NCI-H774 (cell line): ENCODE measurements at regions not wholly inside any gene's neighbourhood (a gene's known extent, or its start where the extent isn't known, plus 50 kb on each side); places are given as distances from the start of the nearest gene placed in this dataset.

Source experiments
- DNase-seq: peaks from one replicate; lab custom pipeline; 2025; lab: John Stamatoyannopoulos, UW

- DNase-seq = no peak
Measured at GRCh38 chr14:101179691-101180211, 276.2 kb upstream of the RTL1 start.

GRCh38 chr14:101181446-101182313 lies 278.2 kb upstream of the RTL1 start:
- DNase-seq = no peak

DNA sequence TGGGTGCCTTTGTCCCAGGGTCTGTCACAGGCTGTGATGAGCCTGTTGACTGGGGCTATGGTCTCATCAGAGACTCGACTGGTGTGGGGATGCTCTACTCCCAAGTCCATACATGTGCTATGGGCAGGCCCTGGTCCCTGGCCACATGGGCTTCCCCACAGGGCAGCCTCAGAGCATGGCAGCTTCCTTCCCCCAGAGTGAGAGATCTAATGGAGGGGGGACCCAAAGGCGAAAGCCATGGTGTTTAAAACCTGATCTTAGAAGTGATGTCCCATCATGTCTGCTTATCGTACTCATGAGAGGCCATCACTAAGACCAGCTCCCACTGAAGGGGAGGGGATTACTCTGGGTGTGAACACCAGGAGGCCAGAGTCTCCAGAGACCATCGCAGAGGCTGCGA lies 279.0 kb upstream of the RTL1 start:
- no peak for DNase-seq

- no peak for DNase-seq
Measured at GRCh38 chr14:101183376-101184103, 280.0 kb upstream of the RTL1 start.

- no peak for DNase-seq
Measured at GRCh38 chr14:101184104-101184455, 280.6 kb upstream of the RTL1 start.

GRCh38 chr14:101184572-101184971 lies 281.1 kb upstream of the RTL1 start:
- no peak for DNase-seq

- no peak for DNase-seq
Measured at GRCh38 chr14:101185073-101185835, 281.7 kb upstream of the RTL1 start.

GRCh38 chr14:101185946-101186345 lies 282.4 kb upstream of the RTL1 start:
- no peak for DNase-seq

DNA sequence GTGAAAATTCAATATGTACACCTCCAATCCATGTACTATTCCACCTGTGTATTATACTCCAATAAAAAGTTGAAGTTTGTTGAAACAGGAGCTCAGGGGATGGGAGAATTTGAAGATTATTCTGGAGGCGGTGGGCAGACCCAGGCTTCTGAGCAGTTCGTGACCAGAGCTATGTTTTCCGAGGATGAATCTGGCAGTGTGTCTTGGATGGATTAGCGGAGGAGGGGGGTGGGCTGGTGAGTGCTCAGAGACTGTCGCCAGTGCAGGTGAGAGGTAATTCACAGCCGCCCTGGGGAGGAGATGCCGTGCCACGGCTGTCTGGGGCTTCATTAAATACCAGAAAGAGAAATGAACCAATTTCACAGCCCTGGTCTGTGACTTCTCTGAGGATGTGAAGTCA lies 283.0 kb upstream of the RTL1 start:
- no peak for DNase-seq

DNA sequence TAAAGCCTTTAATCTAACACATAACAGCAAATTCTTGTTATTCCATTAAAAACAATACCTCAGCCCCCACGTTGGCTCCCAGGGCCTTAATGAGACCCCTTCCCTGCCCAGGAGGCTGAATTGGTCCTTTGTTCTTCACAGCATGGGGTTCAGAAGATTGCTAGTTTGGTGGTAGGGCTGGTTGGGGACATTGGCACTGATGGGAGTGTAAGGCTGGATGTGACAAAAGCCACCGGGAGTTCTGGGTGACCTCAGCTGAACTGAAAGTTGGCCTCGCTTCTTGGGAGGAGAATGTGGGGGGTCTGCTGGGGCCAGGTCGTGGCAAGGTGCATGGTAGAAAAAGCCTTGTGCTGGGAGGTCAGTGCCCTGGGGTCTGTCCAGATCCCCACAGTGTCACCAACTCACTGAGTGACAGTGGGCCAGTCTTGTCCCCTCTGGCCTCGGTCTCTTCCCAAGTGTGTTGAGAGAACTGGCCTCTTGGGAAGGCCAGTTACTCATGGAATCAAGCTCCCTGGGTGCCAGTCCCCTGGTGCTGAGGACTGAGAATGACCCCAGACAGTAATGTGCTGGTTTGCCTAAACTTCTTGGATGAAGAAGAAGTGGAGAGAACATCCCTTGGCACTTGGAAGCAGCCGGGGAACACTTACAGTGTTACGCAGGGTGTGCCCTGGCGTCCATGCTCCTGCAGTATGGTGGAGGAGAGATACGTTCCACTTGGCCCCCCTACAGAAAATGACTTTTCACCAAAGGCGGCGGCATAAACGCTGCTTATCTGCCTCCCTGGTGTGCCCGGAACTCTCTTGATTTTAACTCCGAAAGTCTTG lies 283.7 kb upstream of the RTL1 start:
- no peak for DNase-seq

DNA sequence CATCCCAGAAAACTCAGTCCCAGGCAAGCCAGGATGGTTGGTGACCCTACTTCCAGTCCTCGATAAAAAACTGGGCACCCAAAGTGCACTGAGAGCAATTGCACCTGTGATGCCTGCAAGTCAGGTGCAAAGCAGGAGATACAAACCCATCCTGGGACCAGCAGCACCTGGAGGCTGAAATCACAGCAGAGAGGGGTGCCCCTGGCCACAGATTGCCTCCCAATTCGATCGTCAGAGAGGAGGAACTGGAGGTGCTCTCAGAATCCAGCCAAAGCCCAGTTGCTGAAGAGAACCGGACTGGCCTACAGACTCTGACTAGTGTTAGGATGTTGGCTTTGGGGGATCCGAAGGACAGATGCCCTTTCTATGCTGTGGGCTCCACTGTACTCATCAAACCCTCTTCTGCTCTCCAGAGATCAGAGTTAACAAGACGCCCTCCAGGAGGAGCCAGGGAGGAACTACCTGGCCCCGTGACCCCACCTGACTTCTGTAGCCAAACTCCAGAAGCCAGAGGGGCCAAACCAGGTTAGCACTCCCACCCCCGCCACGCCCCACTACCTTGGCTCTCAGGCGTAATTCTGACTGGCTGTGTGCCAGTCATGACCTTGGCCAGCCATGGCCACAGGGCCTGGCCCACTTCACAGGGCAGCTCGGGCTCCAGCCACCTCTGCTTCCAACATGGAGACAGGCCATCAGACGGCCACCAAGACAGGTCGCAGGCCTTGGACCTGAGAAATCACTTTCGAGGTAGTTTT lies 284.5 kb upstream of the RTL1 start:
- no peak for DNase-seq

DNA sequence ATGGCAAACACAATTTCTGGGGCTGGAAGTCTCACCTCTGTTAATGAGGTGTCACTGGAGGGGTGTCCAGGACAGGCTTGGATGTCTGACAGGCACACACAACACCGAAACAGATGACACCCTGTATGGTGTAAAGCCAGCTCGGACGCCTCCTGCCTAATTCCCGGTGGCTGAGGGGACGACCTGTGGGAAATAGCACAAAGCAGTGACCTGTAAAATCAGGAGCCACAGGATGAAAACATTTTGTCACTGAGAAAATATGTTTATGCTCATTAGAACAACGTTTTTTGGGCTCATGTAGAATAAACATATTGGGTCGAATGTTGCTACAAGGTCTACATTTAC lies 285.0 kb upstream of the RTL1 start:
- DNase-seq = no peak

DNA sequence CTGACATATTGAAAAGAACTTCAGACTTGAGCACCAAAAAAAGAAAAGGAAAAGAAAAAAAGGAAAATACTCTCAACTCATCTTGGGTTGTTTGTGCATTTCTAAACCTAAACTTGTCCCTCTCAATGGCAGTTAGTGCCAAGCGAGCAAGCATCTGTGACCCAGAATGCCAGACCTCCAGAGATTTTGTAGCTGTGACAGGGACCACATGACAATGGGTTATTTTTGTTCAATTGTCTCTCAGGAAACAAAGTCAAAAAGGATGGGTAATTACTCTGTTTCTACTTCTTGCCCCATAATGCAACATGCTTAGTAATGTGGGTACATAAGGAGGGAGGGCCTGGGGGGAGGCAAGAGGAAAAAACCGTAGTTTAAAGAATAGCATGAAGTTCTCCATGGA lies 285.7 kb upstream of the RTL1 start:
- DNase-seq = no peak

DNA sequence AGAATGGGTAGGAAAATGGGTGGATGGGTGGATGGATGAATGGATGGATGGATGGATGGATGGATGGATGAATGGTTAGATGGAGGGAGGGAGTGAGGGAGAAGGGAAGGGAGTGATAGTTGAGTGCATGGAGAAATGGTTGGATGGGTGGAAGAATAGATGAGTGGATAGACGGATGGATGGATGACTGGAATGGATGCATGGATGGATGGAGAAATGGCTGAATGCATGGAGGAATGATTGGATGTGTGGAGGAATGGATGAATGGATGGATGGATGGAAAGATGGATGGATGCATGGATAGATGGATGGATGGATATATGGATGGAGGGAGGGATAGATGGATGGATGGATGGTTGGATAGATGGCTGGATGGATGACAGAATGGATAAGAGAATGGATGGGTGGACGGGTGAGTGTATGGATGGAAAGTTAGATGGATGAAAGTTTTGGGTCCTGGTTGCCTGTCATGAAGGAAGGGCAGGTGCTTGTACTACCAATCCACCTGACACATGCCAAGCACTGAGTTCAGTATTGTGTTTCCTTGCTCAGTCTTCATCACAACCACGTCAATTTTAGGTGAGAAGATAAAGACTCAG lies 286.5 kb upstream of the RTL1 start:
- no peak for DNase-seq

DNA sequence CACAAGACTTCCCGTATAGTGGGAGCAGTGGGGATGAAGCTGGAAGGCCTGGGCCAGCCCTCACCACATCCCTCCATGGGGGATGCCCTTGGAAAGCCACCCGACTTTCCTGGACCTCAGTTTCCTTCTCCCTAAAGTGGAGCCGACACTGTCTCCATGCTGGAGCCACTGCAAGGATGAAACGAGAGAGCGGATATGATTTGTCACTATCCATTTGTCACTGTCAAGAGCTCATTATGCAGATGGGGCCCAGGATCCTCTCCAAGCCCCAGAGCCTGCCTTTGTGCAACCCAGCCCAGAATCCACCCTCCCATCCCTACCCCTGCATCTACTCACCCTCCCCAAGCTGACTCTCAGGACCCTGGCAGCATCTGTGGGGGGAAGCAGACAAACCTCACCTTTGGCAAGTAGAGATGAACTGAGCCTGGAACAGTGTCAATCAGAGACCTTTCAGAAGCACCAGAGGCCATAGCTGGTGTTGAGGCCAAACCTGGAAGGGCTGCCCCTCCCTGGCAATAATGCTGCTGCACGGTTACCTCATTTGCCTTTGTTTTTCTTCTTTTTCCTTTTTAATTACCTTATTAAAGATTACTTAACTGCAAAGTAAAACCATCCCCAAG lies 287.7 kb upstream of the RTL1 start:
- no peak for DNase-seq

DNA sequence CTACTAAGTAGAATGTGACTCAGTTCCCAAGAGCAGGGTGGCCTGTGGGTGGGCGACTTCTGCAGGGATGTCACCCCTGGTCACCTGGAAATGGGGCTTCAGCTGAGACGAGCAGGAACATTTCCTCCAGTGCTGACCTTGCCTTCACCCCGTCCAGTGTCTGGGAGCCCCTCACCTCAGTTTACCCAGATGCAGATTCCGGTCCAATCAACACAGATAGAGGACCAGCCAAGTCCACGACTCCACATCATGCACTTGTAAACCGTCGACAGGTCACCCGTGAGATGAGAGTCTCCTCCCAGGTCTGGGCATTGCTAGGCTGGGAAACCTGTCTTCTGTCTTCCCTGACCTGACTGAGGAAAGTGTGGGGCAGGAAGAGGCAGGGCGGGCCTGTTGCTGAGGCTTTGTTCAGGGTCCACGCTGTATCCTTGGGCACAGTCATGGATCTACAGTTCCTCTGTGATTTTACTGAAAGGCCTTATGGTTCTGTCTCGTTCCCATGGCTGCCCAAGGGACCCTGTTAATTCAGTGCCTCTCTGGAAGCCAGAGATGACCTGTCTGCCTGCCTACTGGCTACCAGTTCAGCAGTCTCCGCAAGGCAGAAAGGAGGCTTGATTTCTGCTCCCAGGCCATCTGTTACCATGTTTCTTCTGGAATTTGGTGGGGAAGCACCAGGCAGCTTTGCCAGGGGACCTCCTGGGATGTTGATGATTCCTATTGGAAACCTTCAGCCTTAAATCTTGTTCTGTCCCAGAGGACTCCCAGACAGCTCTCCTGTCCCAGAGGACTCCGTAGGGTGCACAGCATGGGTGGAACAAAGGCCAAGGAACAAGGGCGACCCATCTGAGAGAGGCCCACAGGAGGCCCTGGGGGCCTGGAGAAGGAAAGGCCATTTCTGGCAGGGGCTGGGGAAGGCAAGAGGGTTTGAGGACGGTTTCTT lies 288.5 kb upstream of the RTL1 start:
- DNase-seq = no peak

DNA sequence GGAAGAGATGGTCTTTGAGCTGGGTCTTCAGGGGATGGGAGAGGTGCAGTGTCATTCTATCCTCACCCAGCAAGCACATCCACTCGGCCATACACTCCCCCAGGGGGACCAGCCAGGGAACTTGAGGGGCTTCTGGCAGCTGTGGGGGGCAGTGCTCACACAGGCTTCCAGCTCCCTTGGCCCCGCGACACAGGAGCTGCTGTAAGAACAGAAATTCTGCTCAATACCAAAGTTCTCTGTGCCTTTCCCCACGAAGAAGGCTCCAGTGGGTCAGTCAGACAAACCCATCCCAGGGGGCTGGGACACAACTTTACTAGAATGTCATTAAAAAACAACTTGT lies 289.1 kb upstream of the RTL1 start:
- DNase-seq = no peak

DNA sequence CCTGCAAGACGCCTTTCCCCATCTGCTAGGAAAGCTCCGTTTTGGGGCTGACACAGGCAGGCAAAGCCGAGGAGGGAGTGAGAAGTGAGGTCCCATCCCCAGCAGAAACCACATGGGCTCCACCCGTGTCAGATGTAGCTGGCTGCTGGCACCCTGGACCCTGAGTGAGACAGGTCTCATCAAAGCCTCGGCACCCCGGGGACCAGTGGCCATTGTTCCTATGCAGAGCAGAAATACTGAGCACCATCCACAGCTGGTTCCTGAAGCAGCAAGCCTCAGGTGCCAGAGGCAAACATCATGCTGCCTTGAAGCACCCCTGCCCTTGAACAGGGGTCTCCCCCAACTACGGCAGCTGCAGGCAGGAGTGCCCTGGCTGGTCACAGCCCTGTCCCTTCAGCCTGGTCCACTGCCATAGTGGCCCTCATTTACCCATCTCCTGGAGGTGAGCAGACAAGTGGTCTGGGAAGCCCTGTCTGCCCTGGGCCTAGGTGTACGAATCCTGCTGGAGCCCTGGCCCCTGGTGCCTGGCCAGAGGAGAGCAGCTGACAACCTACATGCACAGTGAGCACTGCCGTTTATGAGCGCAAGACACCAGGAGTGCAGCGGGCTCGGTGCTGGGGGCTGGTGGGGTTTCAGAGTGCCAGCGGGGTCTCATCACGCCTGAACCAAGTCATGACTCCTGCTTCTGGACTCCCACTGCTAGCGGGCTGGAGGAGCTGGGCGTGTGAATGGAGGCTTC lies 289.8 kb upstream of the RTL1 start:
- DNase-seq = no peak
